ENCODE measurements at regions not wholly inside any gene's neighbourhood (a gene's known extent, or its start where the extent isn't known, plus 50 kb on each side); places are given as distances from the start of the nearest gene placed in this dataset.

- TF ChIP-seq POLR2A (IDR thresholded peaks at IDR 0.05; ENCODE audit: low read depth, low read length) (no peak), TAF1 (IDR thresholded peaks at IDR 0.05; ENCODE audit: low read depth, low read length) (no peak), POLR2AphosphoS5 (IDR thresholded peaks at IDR 0.05; ENCODE audit: low read depth, low read length) (no peak), POU2F2 (IDR thresholded peaks at IDR 0.05; ENCODE audit: low read depth, low read length) (no peak), SPI1 (IDR thresholded peaks at IDR 0.05; ENCODE audit: low read depth, low read length) (no peak), PAX5 (IDR thresholded peaks at IDR 0.05; ENCODE audit: insufficient read depth, low read length, severe bottlenecking) (no peak)
These were observed 734.6 kb downstream of the GLUD2 start for GRCh38 chrX:121781991-121782390.
